IPS-NIHi7 (cell line): ENCODE measurements at regions not wholly inside any gene's neighbourhood (a gene's known extent, or its start where the extent isn't known, plus 50 kb on each side); places are given as distances from the start of the nearest gene placed in this dataset.

Experiments used
- DNase-seq: peaks from one replicate; pipeline ENCODE4 v3.0.0; 2012; ENCODE audit warnings: mixed read lengths; ENCODE audit errors: extremely low spot score

- DNase-seq = no peak
Measured at GRCh38 chr5:124393584-124394379, 352.7 kb downstream of the ZNF608 start.

DNA sequence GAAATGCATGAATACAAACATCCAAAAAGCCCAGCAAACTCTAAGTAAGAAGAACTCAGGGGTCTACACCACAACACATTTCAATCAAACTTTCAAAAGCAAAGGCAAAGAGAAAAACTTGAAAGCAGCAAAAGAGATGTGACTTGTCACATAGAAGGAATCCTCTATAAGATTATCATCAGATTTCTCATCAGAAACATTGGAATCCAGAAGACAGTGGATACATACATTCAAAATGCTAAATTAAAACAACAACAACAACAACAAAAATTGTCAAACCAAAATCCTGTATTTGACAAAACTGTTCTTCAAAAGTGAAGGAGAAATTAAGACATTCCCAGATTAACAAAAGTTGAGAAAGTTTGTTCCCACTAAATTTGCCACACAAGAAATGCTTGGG is 362.7 kb downstream of the ZNF608 start:
- DNase-seq = no peak

DNA sequence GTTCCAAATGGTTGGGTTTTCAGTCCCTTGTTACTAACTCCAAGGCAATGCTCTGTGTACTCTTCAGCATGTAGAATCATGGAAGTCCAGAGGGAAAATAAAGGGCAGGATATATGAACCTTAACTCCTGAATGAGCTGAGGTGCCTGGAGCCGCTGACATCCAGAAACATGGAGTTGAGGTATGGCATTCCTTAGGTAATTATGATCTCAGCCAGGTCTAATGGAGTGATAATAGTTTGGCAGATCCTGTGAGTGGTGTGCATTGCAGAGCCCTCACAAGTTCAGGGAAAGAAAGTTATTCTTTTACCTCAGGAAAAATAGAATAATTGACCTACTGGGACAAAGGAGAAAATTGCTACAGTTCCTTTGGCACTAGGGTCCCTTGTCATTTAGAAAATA is 369.1 kb downstream of the ZNF608 start:
- DNase-seq = no peak

DNA sequence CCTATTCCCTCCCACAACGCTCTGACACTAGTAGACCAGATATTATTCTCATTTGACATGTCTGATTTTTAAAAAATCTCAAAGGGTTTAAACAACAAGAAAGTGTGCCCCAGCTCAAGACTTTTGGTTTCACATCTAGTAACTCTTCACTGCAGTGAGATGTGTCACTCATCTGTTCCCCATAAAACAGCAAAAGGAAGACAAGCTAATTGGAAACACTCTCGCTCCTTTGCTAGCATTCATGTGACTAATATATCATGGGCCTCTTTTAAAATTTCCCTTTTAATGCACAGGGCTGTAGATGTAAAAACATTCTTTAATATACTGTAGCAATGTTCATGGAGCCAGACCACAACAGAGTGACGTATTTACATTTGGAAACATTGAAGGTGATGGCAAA is 372.6 kb downstream of the ZNF608 start:
- no peak for DNase-seq

DNA sequence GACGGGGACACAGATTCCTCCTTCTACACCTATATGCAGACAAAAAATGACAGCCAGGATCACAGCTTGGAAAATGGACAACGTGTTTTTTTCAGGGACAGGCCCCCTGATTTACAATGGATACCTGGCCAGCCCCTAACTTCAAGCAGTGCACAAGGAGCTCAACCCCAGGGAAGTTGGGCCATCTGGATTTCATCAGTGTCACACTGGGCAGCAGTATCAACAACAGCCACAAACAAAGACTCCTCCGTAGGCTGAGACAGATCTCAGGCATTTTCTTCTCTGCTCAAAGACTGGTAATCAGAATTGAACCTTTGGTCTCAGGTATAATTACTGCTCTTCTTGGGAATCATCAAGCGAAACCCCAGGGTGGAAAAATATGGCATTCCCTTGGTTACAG is 374.0 kb downstream of the ZNF608 start:
- no peak for DNase-seq

DNA sequence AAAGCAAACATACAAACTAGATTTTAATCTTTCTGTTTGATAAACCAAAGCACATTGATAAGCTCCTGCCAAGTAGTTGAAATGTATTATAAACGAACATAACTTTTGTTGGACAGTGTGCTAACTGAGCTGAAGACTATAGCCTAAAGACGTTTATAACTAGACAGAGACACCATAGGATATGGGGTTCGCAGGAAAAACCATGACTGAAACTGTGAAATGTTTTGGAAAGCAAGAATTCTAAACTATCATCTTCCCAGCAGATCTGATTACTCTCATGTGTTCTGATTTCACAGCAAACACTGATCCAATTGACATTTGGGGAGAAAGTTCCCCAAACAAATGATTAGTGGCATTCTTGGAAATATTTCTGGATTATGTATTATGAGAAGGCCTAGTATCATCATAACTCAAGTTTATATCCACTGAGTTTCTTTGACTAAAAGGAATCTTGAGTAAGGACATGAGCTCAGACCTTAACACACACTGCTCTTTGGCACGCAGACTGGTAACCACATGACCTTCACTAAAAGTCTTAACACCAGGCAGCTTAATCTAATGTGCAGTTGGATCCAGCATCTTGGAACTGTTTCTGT is 375.2 kb downstream of the ZNF608 start:
- no peak for DNase-seq

DNA sequence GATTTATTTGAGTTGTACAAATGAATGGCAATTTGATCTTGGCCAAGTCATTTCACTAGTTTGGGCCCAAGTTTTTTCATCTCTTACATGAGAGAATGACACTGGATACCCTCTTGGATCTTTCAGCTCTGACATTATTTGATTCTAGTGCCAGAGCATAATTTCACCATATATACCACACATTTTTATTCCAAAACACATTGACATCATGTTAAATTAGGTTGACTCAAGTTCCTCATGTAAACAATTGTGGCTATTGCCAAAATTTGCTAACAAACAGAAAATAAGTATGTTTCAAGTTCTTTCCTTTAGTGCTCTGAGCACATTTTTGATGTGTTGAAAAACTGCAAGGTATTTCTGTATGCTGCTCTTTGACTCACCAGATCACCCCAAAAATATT is 375.8 kb downstream of the ZNF608 start:
- DNase-seq = no peak

GRCh38 chr5:124365361-124365801 is 381.1 kb downstream of the ZNF608 start:
- no peak for DNase-seq

- DNase-seq = no peak
Measured at GRCh38 chr5:124355928-124356327, 390.5 kb downstream of the ZNF608 start.

GRCh38 chr5:124353016-124353415 is 393.4 kb downstream of the ZNF608 start:
- DNase-seq = no peak

- no peak for DNase-seq
Measured at GRCh38 chr5:124352312-124352711, 394.1 kb downstream of the ZNF608 start.

DNA sequence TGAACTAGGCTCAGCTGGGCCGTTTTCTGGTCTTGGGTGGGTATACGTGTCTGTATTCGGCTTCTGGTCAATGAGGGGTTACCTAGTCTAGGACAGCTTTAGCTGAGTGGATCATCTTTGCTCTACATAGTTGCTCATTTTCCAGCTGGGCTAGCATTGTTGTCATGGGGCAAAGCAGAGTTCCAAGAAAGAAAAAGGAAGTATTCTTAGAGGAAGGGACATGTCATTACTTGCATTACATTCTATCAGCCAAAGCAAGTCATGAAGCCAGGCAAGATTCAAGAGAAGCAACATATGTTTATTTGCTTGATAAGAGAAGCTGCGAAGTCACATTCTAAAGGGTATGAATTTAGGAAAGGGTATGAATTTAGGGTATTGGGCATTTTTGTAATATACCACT is 396.5 kb downstream of the ZNF608 start:
- no peak for DNase-seq

DNA sequence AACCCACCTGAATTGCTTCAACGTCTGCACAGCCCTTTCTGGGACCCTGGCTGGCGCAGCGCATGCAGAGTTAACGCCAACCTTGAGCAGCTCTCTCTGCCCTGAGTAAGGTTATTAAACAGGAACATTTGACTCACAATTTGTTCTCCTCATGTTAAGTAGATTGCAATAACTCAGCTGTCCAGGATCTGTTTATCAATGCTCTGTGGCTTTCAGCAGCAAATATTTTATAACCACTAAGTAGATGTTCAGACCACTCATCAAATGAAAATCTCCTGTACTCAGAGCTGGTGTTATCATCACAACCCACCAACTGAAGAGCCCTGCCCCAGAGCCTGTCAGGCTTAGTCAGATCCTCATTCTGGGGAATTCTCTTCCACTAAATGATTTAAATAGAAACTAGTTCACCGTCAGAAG is 403.0 kb downstream of the ZNF608 start:
- no peak for DNase-seq

DNA sequence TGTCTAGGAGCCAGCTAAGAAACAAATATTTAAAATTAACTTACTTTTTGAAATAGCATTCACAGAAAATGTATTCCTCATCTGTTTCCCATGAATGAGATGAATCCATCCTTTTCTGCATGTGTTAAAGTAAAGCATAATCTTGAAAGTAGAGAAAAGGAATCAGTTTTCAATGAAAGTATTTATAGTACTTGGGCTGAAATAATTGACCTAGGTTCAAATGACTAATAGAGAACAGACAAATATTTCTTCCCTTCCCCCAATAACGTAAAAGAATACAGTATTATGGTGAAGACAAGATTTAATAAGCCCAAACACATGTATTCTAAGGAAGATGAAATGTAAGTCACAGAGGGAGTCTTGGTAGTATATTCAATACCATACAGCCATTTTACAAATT is 403.5 kb downstream of the ZNF608 start:
- no peak for DNase-seq

DNA sequence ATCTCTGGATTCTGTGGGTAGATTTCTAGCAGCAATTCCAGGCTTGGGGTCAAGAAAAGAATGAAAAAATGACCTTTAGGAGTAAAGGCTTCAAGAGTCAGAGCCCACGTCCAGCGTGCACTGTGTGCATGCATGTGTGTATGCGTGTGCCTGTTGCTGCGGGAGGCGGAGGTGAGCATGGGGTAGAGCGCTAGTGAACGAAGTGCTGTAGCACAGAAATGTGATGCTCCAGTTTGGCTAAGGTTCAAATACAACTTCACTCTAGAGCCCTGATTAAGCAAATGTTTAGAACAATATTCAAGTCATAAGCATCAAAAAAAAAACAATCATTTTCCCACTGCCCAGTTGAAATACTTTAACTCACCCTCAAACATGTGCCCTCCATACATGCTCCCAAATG is 403.9 kb downstream of the ZNF608 start:
- DNase-seq = no peak

GRCh38 chr5:124342027-124342471 is 404.4 kb downstream of the ZNF608 start:
- no peak for DNase-seq

DNA sequence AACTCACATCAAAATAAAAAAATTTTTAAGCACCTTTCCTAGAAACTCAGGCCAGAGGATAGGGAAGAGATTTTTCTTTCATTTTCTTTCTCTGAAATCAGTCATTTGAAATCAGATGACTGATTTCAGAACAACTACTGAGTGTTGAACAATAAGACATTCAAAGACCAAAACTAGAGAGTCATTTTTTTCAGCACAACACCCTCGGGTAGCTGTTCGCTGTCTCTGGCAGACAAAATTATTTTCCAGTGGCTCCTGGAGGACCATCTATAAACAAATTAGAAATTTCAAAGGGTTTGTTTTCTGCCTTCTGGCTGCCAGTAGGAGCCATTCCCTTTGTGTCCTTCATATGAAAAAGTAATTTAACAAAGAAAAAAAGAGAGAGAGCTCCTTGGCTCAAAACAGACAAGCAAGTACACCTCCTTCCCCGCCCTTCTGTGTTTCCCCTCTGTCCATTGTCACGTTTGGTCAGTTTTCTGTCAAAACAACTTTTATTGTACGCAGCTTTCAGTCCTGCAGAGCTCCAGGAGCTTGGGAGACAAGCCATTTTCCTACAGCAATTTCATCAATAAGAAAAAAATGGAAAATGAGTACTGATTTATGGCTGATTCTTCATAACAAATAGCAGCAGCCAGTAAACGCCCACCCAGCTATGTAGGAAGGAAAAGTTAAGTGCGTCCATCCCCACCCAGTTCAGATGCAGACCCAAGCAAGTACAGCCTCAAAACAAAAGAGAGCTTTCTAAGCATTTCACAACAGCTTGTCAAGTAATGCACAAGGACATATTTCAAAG is 405.2 kb downstream of the ZNF608 start:
- no peak for DNase-seq

GRCh38 chr5:124337996-124338395 is 408.4 kb downstream of the ZNF608 start:
- no peak for DNase-seq

GRCh38 chr5:124333298-124333979 is 413.0 kb downstream of the ZNF608 start:
- no peak for DNase-seq

- no peak for DNase-seq
Measured at GRCh38 chr5:124332273-124332672, 414.2 kb downstream of the ZNF608 start.

DNA sequence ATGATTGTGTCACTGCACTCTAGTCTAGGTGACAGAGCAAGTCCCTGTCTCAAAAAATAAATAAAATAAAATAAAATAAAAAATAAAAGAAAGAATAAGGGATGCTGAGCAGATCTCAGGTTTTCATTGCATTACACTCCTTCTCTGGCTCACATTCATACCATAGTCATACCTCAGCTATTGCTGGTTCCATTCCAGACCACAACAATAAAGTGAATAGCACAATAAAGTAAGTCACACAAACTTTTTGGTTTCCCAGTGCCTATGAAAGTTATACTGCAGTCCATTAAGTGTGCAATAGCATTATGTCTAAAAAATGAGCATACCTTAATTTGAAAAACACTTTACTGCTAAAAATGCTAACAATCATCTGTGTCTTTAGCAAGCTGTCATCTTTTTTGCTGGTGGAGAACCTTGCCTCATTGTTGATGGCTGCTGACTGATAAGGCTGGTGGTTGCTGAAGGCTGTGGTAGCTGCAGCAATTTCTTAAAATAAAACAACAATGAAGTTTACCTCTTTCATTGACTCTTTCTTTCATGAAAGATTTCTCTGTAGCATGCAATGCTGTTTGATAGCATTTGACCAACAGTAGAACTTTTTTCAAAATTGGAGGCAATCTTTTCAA is 415.7 kb downstream of the ZNF608 start:
- no peak for DNase-seq

DNA sequence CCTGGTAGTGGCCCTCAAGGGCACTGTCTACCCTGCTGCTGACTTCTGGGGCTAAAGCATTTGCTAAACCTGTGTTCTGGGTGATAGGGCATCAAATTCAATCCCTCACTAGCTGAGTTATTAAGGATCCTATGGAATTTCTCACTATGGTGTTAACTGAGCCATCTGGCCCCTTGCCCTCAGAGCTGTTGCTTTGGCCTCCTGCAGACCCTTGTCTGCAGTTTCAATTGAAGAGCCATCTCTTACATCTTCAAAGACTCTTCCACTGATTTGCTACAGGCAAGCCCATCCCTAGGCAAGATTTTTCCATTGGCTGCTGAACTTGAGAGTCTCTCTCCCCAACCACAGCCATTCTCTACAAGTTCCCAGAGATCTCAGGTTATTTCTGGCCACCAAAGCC is 418.2 kb downstream of the ZNF608 start:
- DNase-seq = peak; percentile 26
